SK-MEL-5 (cell line): ENCODE measurements at regions not wholly inside any gene's neighbourhood (a gene's known extent, or its start where the extent isn't known, plus 50 kb on each side); places are given as distances from the start of the nearest gene placed in this dataset.
"Not testable (repeated sequence)": the region's sequence is repeated elsewhere in the genome, so short reads cannot be mapped to it uniquely, and the experiment has no call there.

Source experiments
- DNase-seq: peaks from one replicate; pipeline ENCODE4 v3.0.0-alpha.2; 2016; ENCODE audit warnings: low read depth, low spot score
- in situ Hi-C: cut with HindIII; loops from 2 replicates; pipeline ENCODE4 v1.10.0; 2016; ENCODE audit warnings: low sequenced_read_pairs, high pct_unique_total_duplicates, low pct_unique_long_range_greater_than_20kb
- small RNA-seq, 2 experiments: library from RNA; depleted of rRNA; stranded (forward); fragments of <200 nt; gene quantifications; one replicate each; pipeline ENCODE3, GENCODE V24; 2014

- DNase-seq, in situ Hi-C loops: not testable (repeated sequence)
Observed at GRCh38 chr1:146297781-146298574, 69.2 kb upstream of the NOTCH2NLA start.

- in situ Hi-C loops, DNase-seq: not testable (repeated sequence)
Observed at GRCh38 chr1:146292940-146293936, 64.4 kb upstream of the NOTCH2NLA start.

GRCh38 chr1:146292424-146292823 is 63.6 kb upstream of the NOTCH2NLA start:
- in situ Hi-C loops, DNase-seq: not testable (repeated sequence)

GRCh38 chr1:146287881-146288280 is 59.1 kb upstream of the NOTCH2NLA start:
- DNase-seq, in situ Hi-C loops: not testable (repeated sequence)

GRCh38 chr1:146284760-146285159 is 55.9 kb upstream of the NOTCH2NLA start:
- in situ Hi-C loops, DNase-seq: not testable (repeated sequence)

- DNase-seq, in situ Hi-C loops: not testable (repeated sequence)
Observed at GRCh38 chr1:146283527-146283880, 54.7 kb upstream of the NOTCH2NLA start.

- in situ Hi-C loops, result not testable (repeated sequence)
Observed at GRCh38 chr1:146282807-146283526, 54.1 kb upstream of the NOTCH2NLA start.

GRCh38 chr1:146281522-146281921 is 52.7 kb upstream of the NOTCH2NLA start:
- in situ Hi-C loops, DNase-seq: not testable (repeated sequence)

More at GRCh38 chr1:146282807-146283526, 54.1 kb upstream of the NOTCH2NLA start:
- DNase-seq, result not testable (repeated sequence)

- in situ Hi-C loops, DNase-seq: not testable (repeated sequence)
Observed at GRCh38 chr1:146278758-146279157, 49.9 kb upstream of the NOTCH2NLA start.

Small RNA genes in the stretch of these regions (small RNA-seq; reads per million reads assigned to genes)
- gene RF00003 (0.46 to 7.0 reads per million in 2 experiments), gene RF00619 (0 reads per million in 2 experiments), gene RNA5SP536 (0 reads per million in 2 experiments), gene RNU6-1071P (0 reads per million in 2 experiments)
